ENCODE measurements at regions not wholly inside any gene's neighbourhood (a gene's known extent, or its start where the extent isn't known, plus 50 kb on each side); places are given as distances from the start of the nearest gene placed in this dataset.

DNA sequence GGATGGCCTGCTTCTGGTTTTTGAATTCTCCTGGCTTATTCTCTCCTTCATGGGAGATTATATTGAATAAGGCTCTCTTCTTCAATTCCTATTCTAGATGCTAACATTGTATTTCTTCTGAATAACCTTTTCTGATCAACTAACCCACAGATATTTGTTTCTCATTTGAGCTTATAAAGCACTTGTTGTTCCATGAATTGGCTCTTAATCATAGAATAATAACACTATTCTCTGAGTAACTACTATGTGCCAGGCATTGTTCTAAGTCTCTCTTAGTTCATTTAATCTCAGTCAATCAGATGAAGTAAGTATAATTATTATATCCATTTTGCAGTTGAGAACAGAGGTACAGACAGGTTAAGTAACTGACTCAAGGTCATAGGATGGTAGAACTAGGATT, 136.3 kb upstream of the MLIP start:
- DNase-seq: no peak

DNA sequence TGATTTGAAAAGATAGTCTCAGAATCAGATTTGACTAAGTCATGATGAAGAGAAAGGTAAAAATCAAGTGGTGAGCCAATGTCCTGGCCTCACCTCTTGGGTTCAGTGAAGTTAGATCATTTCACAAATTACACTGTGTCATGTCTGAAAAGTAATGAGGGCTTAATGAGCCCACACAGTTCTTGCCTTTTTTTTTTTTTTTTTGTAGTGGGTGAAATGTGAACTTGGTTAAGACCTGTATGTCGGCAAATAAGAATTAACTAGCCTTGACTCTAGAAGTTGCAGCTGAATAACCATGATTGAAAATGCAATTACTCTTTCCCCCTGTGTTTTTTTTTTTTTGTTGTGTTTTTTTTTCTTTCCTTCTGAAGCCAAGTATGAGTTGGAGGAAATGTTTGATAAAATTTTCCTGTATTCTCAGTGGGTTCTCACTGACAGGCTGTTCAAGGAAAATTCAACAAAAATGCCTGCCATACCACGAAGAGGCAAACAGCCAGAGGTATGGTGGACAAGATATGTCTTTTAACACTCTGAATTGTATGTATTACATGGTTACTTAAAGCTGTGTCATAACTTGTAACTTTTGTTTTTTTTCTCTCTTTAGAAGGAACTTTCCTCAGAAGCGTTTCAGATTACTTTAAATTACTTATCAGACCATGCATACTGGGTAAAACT, 135.2 kb upstream of the MLIP start:
- no peak for DNase-seq

DNA sequence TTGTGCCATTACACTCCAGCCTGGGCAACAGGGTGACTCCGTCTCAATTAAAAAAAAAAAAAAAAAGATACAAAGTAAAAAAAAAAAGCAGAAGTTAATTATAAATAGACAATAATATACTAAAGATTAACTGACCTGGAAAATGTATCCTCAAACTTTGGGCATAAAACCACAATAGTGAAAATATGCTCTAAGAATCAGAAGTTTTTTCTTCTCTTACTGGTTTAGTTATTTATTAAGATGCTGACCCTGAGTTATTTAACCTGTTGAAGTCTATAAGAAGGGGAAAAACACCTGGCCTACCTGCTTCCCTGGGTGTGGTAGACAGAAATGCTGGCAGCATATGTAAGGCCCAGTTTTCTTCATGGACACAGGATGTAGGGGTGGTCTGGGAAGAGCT, 133.7 kb upstream of the MLIP start:
- DNase-seq: no peak

DNA sequence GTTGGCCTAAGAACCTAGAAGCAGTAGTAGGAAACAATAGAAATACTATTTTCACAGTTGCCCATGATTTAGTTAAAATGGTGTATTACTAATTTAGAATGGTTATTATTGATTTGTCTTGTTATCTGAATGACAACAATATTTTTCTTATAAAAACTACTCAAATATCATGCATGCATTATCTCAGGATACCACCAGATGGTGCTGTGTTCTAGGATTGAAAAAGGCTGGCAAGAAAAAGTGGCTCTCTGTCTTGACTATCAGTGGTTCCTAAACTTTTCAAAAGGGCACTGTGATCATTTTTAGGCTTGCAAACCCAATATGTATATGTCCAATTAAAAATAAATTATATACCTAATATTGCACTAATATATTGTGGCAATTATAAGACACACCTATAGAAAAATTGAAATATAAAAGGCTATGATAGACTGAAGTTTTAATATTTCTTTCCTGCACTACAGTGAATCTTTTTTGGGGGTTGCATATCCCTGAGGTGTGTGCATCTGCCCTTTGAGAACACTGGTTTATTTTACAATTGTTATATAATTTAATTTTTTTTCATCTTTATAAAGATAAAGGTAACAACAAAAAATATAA, 131.7 kb upstream of the MLIP start:
- DNase-seq: no peak

DNA sequence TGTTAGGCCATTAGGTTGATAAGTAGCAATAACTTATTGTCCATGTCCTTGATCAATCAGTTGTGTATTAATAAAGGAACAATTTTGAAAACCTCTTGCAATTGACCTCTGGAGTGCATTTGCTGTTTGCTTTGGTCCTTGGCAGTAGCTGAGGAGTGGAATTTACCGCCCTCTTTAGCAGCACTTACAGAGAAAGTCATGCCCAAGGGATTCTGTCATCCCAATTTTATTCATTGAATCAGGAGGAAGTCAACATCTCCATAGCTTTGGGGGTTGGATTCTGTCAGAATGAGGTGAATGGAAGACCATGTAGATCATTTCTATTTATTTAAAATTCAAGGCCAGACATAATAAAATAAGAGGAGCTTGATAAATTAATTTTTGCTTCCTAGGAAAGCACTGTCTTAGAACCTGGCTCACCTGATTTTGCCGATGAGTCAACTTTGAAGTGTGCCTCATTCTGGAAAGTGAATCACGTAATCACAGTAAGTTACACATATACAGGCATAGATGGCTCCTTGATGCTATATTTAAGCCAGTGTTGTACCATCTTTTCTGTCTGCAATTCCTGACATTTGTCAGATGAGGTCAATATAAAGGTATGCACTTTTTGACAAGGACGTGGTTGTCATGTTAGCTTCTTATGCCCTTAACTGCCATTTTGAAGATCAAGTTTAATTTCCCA, 128.7 kb upstream of the MLIP start:
- DNase-seq: no peak

DNA sequence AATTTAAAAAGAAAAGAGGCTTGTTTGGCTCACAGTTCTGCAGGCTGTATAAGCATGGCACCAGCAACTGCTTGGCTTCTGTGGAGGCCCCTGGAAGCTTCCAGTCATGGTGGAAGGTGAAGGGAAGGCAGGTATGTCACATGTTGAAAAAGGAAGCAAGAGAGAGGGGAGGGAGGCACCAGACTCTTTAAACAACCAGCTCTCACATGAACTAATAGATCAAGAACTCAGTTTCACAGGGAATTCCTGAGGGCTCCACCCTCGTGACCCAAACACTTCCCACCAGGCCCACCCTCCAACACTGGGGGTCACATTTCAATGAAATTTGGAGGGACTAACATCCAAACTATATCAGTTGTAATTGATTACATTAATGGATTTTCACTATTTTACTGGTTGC, 127.9 kb upstream of the MLIP start:
- no peak for DNase-seq

DNA sequence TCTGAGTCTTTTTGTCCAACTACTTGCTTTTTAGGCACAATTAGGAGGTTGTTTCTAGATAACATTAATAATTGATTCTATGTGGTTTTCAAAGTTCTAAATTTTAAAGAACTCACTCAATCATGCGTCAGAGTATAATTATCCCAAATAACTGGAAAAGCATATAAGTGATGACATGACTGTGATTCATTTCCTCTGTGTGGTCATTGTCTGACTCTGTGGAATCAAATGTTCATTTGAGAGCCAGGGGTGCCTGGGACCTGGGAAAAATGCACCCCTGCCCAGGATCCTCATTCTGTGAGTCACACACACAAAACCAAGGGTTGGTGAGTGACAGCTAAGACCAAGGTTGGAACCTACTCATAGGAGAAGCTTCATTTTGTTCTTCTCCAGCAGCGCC, 127.1 kb upstream of the MLIP start:
- no peak for DNase-seq

DNA sequence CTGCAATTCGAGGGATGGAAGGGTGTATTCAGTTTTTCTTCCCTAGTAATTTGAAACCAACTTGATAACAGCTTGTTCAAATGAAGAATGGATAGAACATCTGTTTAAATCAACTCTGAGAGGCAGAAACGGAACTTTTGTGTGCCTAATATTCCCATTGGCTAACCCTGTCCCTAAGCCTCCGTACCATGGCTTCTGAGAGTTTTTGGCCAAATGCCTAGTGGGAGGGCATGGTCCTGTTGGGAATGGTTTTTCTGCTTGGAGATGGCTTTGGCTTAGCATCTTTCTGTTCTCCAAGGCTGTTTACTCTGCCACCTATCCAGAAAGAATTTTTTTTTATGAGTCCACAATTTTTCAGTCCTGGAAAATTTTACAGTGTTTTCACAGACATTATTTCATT, 126.7 kb upstream of the MLIP start:
- no peak for DNase-seq

DNA sequence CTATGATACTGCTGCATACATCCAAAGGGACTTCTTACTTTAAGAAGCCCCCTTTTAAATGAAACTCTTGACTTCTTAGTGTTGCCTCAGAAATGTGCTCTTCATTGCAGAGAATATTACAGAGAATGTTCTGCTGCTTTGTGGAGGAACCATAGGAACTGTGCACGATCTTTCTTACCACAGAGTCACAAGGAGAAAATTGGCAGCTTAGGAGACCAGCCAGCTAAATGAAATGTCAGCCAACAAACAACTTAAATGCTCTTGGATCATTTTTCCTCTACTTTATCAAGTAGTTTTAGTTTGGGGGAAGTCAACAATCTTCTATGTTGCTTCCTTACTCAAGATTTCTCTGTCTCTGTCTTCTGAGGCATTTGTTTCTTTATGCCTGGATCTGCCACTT, 125.9 kb upstream of the MLIP start:
- no peak for DNase-seq

DNA sequence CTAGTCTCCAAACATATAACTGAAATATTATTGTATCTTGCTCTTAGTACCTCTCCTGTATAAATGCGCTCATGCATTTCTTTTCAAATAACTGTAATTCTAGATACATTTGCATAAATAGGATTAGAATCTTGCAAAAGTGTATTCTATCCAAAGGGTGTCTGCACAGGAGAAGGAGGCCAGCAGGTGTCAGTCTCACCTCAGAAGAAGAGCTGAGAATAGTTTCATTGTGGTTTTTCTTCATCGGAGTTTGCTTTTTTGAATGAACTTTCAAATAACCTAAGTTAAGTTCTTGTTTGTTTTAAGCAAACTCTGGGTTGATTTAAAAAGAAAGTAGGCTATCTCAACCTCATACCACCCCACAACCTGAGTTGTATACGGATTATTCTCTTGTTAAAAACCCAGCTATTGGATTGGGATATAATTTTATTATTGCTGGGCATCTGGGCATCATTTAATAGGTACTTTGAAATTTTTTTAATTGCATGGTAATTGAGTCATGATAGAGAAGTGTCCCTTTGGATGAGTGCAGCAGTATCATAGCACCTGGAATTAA, 125.0 kb upstream of the MLIP start:
- DNase-seq: peak; percentile 47

DNA sequence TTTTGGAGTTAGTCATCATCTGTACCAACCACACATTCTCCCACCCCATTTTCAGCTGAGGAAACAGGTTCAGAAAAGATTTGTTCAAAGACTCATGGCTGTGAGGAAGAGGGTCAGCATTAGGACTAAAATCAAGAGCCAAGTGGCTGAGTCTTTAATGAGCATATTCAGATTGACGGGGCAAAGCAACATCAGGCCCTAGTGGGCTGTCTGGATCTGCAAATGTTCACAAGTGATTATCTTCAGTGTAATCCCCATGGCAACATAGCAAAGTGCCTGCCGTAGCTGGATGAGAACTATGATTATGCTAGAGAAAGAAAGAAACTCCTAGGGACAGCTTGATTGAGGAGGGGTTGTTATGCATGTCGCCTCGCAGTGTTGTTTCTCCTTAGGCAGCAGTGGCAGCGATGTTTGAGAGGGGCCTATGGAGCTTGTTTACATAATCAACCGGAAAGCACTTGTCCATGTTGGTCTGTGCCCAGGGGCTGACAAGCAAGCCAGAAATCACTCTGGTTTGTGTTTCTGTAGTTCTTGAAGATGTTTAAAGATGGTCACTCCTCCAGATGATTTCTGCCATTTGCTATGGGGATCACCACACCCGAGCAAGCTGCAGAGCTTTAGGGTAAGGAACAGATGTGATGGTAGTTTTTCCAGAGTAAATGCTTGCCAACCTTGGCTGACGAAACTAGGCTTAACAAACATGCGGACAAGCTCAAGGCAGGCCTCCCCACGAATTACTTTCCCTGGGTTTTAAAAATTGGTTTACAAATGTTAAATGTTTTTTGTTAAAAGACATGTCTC, 124.3 kb upstream of the MLIP start:
- DNase-seq: no peak

DNA sequence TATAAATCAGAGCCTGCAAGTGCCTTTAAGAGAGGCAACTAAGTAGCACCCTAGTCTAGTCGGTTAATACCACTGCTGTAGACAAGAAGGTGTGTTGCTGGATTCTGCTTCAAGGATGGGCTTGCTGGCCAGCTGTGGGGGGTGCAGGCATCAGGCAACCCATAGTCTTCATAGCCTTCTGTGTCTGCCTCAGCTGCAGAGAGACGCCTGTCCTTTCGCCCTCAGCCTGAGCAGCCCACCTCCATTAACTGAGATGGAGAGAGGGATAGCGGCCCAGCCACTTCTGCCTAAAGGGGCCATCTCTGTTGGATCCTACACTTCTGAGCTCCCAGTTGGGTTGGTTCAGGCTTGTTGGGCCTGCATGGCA, 123.7 kb upstream of the MLIP start:
- no peak for DNase-seq

DNA sequence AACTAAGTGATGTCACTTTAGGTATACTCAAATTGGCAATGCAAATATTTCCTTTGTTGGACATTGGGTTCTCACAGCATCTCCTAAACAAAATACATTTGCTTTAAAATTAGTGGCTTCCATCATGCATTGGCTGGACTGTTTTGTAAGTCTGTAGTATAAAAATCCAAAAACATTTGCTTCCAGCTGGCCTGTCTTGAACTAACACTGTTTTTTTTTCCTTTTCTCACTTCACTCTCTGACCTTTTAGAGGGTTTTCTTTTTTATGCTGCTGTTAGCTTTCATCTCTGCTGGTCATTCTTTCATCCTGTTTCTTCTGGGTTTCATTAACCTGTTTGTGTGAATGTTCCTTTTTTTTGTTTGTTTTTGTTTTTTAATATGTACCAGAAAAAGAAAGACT, 121.7 kb upstream of the MLIP start:
- DNase-seq: no peak

DNA sequence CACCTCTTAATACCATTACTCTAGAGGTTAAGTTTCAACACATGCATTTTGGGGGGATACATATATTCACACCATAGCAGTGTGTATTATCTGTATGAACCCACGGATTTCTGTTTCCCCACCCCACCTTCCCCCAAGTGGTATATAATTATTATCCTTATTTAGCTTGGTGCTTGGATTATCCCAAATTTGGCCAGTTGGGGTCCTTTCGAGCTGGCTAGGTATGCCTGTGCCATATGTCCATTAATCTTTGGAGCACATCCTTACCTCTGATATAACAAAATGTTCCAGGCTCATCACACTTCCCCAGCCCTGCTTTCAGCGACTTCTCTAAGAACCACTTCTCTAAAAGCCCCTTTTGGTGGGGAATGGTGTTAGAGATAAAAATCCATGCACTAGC, 118.7 kb upstream of the MLIP start:
- no peak for DNase-seq

DNA sequence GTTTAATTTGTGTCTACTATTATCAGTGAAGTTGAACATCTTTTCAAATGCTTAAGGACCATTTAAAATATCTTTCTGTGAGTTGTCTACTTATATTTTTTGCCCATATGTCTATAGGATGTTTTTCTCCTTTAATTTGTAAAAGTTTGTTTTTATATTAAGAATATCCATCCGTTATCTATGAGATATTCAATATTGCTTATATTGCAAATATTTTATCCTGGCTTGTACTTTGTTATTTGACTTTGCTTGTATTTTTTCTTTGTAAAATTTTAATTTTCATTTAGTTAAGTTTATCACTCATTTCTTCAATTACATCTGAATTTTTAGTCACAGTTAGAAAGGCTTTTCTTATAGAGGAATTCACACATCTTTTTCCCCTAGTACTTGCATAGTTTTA, 117.0 kb upstream of the MLIP start:
- no peak for DNase-seq

DNA sequence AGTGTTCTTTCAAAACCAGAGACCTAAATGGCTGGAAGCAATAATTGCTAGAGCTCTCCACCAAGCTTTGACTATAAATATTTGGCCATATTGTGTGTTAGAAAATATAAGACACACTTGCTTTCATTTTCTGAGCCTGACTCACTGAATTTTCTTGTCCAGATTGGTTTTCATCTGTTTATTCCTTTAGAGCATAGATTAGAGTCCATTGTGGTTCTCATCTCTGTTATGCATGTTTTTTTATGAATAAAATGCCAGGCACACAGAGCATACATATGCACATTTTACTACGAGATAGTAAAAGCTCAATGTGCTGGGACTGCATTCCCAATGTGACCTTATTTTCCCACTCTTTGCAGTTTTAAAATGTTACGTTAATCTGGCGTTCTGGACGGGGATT, 115.3 kb upstream of the MLIP start:
- DNase-seq: no peak

DNA sequence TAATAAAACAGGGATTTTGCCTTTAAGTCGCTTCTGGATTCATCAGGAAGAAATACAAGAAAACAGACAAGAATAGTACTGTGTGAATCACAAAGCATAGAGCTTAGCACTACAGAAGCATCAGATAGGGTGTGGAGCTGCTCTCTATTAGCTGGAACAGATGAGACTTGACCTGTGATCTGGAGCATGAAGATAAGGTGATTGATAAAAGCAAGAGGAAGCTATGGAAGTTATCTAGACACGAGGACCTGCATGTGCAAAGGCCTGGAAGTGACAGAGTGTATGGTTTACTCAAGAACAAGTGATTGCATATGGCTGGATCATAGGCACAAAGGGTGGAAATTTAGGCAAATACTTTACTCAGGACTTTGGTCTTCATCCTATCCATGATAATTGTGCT, 112.9 kb upstream of the MLIP start:
- DNase-seq: no peak

DNA sequence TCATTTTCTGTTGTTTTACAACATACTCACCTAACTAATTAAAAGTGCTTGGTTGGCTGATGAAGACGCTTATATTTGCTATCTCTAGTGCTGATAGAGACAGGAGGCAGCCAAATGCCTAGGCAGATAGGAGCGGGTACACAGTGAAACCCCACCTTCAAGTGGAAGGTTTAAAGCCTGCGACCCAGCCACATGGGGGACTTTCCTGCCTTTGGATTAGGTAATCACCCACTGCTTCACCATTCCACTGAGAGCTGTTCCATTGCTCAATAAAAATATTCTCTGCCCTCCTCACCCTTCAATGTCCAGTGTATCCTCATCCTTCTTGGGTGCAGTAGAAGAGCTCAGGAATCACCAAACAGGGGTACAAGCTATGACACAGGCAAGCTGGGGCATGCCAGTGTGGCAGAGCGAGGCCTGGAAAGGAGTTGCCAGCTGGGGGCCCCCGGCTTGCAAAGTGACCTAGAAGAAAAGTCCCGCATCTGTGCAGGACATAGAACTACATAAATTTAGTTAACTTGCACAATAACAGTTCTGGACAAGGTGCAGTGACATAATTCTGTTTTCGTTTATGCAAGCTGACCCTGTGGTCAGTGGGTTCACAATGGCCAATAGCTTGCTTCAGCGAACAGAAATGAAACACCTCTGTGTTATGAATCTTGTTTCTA, 112.0 kb upstream of the MLIP start:
- no peak for DNase-seq

DNA sequence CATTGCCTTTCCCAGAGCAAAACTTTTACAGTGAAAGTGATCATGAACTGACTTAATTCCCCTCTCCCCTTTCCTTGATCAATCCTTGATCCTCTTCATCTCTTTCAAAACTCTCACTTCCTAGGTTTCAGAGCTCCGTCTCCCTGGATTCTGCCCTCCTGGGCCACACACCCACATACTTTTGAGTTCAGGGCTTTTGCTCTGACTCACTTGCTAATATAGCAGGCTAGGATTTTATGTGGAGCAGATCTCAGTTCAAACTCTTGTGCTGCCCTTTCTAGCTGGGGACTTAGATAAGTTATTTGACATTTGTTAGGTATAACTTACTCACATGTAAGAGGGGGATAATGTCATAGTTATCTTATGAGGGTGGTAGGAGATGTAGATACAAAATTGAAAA, 109.1 kb upstream of the MLIP start:
- DNase-seq: no peak

DNA sequence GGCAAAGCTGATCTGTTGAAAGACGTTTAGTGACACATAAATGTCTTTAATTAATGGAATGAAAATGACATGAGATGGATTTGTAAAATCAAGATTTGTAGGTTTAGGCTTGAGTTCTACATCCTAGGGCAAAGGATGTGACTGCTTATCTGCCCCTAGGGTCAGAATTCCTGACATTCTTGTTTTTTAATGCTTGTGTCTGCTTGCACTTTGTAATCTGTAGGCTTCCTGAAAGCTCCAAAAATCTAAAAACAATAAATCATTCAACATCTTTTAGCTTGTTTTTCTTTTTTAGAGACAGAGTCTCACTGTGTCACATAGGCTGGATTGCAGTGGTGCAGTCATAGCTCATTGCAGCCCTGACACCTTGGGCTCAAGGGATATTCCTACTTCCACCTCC, 107.9 kb upstream of the MLIP start:
- DNase-seq: no peak

DNA sequence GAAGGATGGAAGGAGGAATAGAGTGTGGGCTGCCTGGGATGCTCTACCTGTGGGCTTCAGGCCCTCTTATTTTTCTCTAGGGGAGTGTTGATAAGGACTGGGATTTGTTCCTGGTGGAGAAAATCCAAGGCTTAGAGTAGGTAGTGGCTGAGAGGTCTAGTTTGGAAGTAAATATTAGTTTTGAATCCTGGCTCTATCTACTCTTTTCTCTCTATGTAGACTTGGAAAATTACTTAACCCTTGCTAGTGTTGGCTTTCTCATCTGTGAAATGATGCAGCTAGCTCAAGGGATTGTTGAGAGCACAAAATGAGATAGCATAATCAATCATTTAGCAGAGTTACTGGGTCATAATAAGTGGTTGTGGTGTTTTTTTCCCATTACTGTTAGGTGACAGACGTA, 102.7 kb upstream of the MLIP start:
- no peak for DNase-seq

DNA sequence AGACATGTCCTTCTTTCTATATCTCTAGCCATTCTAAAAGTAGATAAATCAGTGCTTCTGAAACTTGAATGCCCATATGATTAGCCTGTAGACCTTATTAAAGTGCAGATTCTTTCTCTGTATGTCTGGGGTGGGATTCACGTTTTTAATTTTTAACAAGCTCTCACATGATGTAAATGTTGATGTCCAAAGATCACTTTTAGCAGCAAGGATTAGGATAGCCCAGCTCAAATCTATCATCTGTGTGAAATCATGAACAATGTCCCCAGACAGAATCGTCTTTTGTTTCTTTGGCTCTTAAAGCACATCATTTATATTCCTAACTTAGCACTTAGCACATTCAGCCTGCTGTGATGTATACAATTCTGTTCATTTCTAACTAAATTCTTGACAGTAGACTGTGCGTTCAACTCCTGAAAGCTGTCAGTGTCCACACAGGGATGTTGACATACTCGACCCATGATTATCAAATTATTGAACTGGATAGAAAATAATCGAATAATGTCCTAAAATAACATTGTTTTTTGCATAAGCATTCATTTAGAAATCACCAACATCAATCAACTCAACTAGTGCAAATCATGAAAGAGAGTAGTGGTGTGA, 102.1 kb upstream of the MLIP start:
- no peak for DNase-seq
